Liver (tissue), 8 donors: ENCODE measurements at regions not wholly inside any gene's neighbourhood (a gene's known extent, or its start where the extent isn't known, plus 50 kb on each side); places are given as distances from the start of the nearest gene placed in this dataset.

Source experiments
- DNase-seq: peaks from one replicate; pipeline ENCODE4 v3.0.0-alpha.2; 2017; ENCODE audit warnings: low spot score
- H3K27ac ChIP-seq, 2 donors: one replicate each; pipeline ENCODE4 v1.7.0; 2013; ENCODE audit warnings: inconsistent platforms in 2 of 2, low read length in 2 of 2, control low read depth in 1 of 2, low read depth in 1 of 2, mild to moderate bottlenecking in 1 of 2
- H3K27me3 ChIP-seq, 4 donors: one replicate each; pipeline versions ENCODE4 v1.6.1 to v1.7.0; 2013; ENCODE audit warnings: low read length in 3 of 4, inconsistent platforms in 1 of 4, mild to moderate bottlenecking in 1 of 4, moderate library complexity in 1 of 4; ENCODE audit not compliant: control insufficient read depth in 4 of 4, insufficient read depth in 4 of 4
- H3K36me3 ChIP-seq, 4 donors: one replicate each; pipeline versions ENCODE4 v1.6.1 to v1.7.0; 2013; ENCODE audit warnings: low read length in 3 of 4, mild to moderate bottlenecking in 3 of 4, low read depth in 1 of 4, moderate library complexity in 1 of 4; ENCODE audit not compliant: control insufficient read depth in 4 of 4, insufficient read depth in 3 of 4
- H3K4me1 ChIP-seq, 4 donors: one replicate each; pipeline versions ENCODE4 v1.6.1 to v1.7.0; 2013; ENCODE audit warnings: low read length in 3 of 4, mild to moderate bottlenecking in 3 of 4, moderate library complexity in 1 of 4; ENCODE audit not compliant: control insufficient read depth in 4 of 4, insufficient read depth in 4 of 4
- H3K4me3 ChIP-seq, 3 donors: one replicate each; pipeline versions ENCODE4 v1.6.1 to v1.7.0; 2013; ENCODE audit warnings: low read length in 3 of 3, control low read depth in 1 of 3, low read depth in 1 of 3, mild to moderate bottlenecking in 1 of 3
- H3K9ac ChIP-seq, 2 donors: one replicate each; pipeline ENCODE4 v1.7.0; 2013; ENCODE audit warnings: low read length in 2 of 2, mild to moderate bottlenecking in 2 of 2, moderate library complexity in 2 of 2, control low read depth in 1 of 2, low read depth in 1 of 2
- H3K9me3 ChIP-seq, 4 donors: one replicate each; pipeline versions ENCODE4 v1.6.1 to v1.7.0; 2013; ENCODE audit warnings: low read length in 3 of 4; ENCODE audit not compliant: control insufficient read depth in 4 of 4
- EGR1 ChIP-seq, 2 donors: IDR thresholded peaks; 2 replicates each; pipeline ENCODE4 v1.6.1; 2016 to 2018; ENCODE audit warnings: antibody characterized with exemption in 2 of 2, low read depth in 2 of 2
- FOXA1 ChIP-seq: IDR thresholded peaks from 2 replicates; pipeline ENCODE4 v1.6.1; 2016; ENCODE audit warnings: antibody characterized with exemption
- FOXA2 ChIP-seq: IDR thresholded peaks from 2 replicates; pipeline ENCODE4 v1.6.1; 2016; ENCODE audit warnings: antibody characterized with exemption
- GABPA ChIP-seq, 2 donors: IDR thresholded peaks in 1 of 2; conservative IDR thresholded peaks in 1 of 2; 2 replicates each; pipeline ENCODE4 v1.6.1; 2016; ENCODE audit warnings: antibody characterized with exemption in 2 of 2, mild to moderate bottlenecking in 1 of 2, moderate library complexity in 1 of 2
- HNF4A ChIP-seq, 2 donors: conservative IDR thresholded peaks; 2 replicates each; pipeline ENCODE4 v1.6.1; 2016; ENCODE audit warnings: antibody characterized with exemption in 2 of 2, mild to moderate bottlenecking in 2 of 2
- HNF4G ChIP-seq: IDR thresholded peaks from 2 replicates; pipeline ENCODE4 v1.6.1; 2016; ENCODE audit warnings: antibody characterized with exemption
- JUND ChIP-seq, 2 donors: IDR thresholded peaks; 2 replicates each; pipeline ENCODE4 v1.6.1; 2016; ENCODE audit warnings: antibody characterized with exemption in 2 of 2
- NR2F2 ChIP-seq: IDR thresholded peaks from 2 replicates; pipeline ENCODE4 v1.6.1; 2016; ENCODE audit warnings: antibody characterized with exemption
- RAD21 ChIP-seq, 2 donors: IDR thresholded peaks; 2 replicates each; pipeline ENCODE4 v1.6.1; 2016; ENCODE audit warnings: antibody characterized with exemption in 2 of 2, mild to moderate bottlenecking in 2 of 2
- RXRA ChIP-seq, 2 donors: IDR thresholded peaks; 2 replicates each; pipeline ENCODE4 v1.6.1; 2017 to 2018; ENCODE audit warnings: antibody characterized with exemption in 2 of 2, mild to moderate bottlenecking in 1 of 2
- SP1 ChIP-seq: IDR thresholded peaks from 2 replicates; pipeline ENCODE4 v1.6.1; 2018; ENCODE audit warnings: antibody characterized with exemption, mild to moderate bottlenecking
- TAF1 ChIP-seq: conservative IDR thresholded peaks from 2 replicates; pipeline ENCODE4 v1.6.1; 2016; ENCODE audit warnings: antibody characterized with exemption, mild to moderate bottlenecking
- YY1 ChIP-seq: IDR thresholded peaks from 2 replicates; pipeline ENCODE4 v1.6.1; 2016; ENCODE audit warnings: antibody characterized with exemption, mild to moderate bottlenecking
- WGBS: extraction: QIAGEN DNeasy Blood & Tissue Kit; methylation state at CpG from one replicate; pipeline ENCODE4 v1.1.7; 2013; 5-methylcytosine and 5-hydroxymethylcytosine counted together
- TF ChIP-seq, protein P1 (sequence below): IDR thresholded peaks from 2 replicates; pipeline ENCODE4 v1.6.1; 2016; ENCODE audit warnings: antibody characterized with exemption
- TF ChIP-seq, protein P2 (sequence below): IDR thresholded peaks from 2 replicates; pipeline ENCODE4 v1.6.1; 2016; ENCODE audit warnings: antibody characterized with exemption
- TF ChIP-seq, protein P3 (sequence below): fragments of 150-350 bp; IDR thresholded peaks from 2 replicates; pipeline ENCODE4 v1.5.1; 2017; ENCODE audit warnings: improper control_type of control experiment, low read depth, low read length; ENCODE audit not compliant: missing input control
- TF ChIP-seq, protein P4 (sequence below): IDR thresholded peaks from 2 replicates; pipeline ENCODE4 v1.6.1; 2016; ENCODE audit warnings: antibody characterized with exemption
- TF ChIP-seq, protein P5 (sequence below): IDR thresholded peaks from 2 replicates; pipeline ENCODE4 v1.6.1; 2016; ENCODE audit warnings: antibody characterized with exemption, mild to moderate bottlenecking
- donor health status: healthy.
- donor health status: healthy.
- donor health status: healthy.
- donor health status: healthy.
- donor health status: healthy.

DNA sequence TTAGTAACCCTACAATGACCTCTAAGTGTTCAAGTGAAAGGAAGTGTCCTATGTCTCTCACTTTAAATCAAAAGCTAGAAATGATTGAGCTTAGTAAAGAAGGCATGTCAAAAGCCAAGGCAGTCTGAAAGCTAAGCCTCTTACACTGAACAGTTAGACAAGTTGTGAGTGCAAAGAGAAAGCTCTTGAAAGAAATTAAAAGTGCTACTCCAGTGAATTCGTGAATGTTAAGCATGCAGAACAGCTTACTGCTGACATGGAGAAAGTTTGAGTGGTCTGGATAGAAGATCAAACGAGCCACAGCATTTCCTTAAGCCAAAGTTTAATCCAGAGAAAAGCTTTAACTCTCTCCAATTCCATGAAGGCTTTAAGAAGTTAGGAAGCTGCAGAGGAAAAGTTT is 373.7 kb downstream of the NR4A2 start:
- no peak overlapping the region for H3K9ac ChIP-seq
- H3K27me3 ChIP-seq, result no peaks in the 10 kb centered on the region
- no peaks in the 10 kb centered on the region for H3K4me1 ChIP-seq
- TF ChIP-seq GABPA (IDR thresholded peaks at IDR 0.05 in 1 of 2, conservative IDR thresholded peaks at IDR 0.05 in 1 of 2) (no peak), HNF4A (conservative IDR thresholded peaks at IDR 0.05) (no peak), TAF1 (no peak), NR2F2 (no peak), FOXA1 (no peak), SP1 (no peak), JUND (IDR thresholded peaks at IDR 0.05) (no peak)
- TF ChIP-seq, protein P1, sequence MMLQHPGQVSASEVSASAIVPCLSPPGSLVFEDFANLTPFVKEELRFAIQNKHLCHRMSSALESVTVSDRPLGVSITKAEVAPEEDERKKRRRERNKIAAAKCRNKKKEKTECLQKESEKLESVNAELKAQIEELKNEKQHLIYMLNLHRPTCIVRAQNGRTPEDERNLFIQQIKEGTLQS, result no peak
- no peak overlapping the region for H3K27ac ChIP-seq
- H3K9me3 ChIP-seq, result no peaks in the 10 kb centered on the region
- H3K36me3 ChIP-seq, result no peaks in the 10 kb centered on the region
- no peak overlapping the region for H3K4me3 ChIP-seq
- DNase-seq, result no peak
- 70% methylated on average over 2 of the region's 2 CpGs for WGBS

DNA sequence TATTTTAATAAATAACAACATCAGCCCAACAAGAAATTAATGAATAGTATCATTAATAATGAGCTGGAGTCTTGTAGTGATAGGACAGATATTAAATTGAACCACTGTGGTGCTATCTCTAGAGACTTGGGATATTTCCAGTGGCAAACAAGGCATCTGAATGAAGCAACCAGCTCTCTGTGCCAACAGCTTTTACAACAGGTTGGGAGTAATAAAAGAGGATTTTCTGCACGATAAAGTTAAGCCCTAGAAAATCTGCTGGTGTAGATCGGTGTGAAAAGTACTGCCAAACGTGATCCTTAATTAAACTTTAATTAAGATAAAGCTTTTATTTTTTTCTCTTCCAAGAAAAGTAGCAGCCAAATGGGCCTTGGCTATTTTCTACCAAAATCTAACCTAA is 385.5 kb downstream of the NR4A2 start:
- no peak for DNase-seq
- TF ChIP-seq EGR1 (IDR thresholded peaks at IDR 0.05; ENCODE audit: low read depth in 2 of 2) (no peak), HNF4A (conservative IDR thresholded peaks at IDR 0.05) (no peak), RAD21 (IDR thresholded peaks at IDR 0.05) (no peak), YY1 (no peak), NR2F2 (no peak), RXRA (IDR thresholded peaks at IDR 0.05) (no peak), TAF1 (no peak), FOXA1 (no peak), SP1 (no peak), FOXA2 (no peak), HNF4G (no peak), JUND (IDR thresholded peaks at IDR 0.05) (no peak), GABPA (IDR thresholded peaks at IDR 0.05 in 1 of 2, conservative IDR thresholded peaks at IDR 0.05 in 1 of 2) (no peak)
- TF ChIP-seq, protein P2, sequence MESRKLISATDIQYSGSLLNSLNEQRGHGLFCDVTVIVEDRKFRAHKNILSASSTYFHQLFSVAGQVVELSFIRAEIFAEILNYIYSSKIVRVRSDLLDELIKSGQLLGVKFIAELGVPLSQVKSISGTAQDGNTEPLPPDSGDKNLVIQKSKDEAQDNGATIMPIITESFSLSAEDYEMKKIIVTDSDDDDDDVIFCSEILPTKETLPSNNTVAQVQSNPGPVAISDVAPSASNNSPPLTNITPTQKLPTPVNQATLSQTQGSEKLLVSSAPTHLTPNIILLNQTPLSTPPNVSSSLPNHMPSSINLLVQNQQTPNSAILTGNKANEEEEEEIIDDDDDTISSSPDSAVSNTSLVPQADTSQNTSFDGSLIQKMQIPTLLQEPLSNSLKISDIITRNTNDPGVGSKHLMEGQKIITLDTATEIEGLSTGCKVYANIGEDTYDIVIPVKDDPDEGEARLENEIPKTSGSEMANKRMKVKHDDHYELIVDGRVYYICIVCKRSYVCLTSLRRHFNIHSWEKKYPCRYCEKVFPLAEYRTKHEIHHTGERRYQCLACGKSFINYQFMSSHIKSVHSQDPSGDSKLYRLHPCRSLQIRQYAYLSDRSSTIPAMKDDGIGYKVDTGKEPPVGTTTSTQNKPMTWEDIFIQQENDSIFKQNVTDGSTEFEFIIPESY, result no peak
- TF ChIP-seq, protein P1, result no peak
- TF ChIP-seq, protein P3, sequence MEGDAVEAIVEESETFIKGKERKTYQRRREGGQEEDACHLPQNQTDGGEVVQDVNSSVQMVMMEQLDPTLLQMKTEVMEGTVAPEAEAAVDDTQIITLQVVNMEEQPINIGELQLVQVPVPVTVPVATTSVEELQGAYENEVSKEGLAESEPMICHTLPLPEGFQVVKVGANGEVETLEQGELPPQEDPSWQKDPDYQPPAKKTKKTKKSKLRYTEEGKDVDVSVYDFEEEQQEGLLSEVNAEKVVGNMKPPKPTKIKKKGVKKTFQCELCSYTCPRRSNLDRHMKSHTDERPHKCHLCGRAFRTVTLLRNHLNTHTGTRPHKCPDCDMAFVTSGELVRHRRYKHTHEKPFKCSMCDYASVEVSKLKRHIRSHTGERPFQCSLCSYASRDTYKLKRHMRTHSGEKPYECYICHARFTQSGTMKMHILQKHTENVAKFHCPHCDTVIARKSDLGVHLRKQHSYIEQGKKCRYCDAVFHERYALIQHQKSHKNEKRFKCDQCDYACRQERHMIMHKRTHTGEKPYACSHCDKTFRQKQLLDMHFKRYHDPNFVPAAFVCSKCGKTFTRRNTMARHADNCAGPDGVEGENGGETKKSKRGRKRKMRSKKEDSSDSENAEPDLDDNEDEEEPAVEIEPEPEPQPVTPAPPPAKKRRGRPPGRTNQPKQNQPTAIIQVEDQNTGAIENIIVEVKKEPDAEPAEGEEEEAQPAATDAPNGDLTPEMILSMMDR, result no peak
- TF ChIP-seq, protein P4, sequence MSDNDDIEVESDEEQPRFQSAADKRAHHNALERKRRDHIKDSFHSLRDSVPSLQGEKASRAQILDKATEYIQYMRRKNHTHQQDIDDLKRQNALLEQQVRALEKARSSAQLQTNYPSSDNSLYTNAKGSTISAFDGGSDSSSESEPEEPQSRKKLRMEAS, result no peak
- TF ChIP-seq, protein P5, sequence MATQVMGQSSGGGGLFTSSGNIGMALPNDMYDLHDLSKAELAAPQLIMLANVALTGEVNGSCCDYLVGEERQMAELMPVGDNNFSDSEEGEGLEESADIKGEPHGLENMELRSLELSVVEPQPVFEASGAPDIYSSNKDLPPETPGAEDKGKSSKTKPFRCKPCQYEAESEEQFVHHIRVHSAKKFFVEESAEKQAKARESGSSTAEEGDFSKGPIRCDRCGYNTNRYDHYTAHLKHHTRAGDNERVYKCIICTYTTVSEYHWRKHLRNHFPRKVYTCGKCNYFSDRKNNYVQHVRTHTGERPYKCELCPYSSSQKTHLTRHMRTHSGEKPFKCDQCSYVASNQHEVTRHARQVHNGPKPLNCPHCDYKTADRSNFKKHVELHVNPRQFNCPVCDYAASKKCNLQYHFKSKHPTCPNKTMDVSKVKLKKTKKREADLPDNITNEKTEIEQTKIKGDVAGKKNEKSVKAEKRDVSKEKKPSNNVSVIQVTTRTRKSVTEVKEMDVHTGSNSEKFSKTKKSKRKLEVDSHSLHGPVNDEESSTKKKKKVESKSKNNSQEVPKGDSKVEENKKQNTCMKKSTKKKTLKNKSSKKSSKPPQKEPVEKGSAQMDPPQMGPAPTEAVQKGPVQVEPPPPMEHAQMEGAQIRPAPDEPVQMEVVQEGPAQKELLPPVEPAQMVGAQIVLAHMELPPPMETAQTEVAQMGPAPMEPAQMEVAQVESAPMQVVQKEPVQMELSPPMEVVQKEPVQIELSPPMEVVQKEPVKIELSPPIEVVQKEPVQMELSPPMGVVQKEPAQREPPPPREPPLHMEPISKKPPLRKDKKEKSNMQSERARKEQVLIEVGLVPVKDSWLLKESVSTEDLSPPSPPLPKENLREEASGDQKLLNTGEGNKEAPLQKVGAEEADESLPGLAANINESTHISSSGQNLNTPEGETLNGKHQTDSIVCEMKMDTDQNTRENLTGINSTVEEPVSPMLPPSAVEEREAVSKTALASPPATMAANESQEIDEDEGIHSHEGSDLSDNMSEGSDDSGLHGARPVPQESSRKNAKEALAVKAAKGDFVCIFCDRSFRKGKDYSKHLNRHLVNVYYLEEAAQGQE, result no peak
- Histone ChIP-seq H3K9ac (no peak overlapping the region), H3K4me1 (no peaks in the 10 kb centered on the region), H3K36me3 (no peaks in the 10 kb centered on the region), H3K4me3 (no peak overlapping the region), H3K9me3 (no peaks in the 10 kb centered on the region), H3K27ac (no peak overlapping the region), H3K27me3 (no peaks in the 10 kb centered on the region)
- WGBS, result 56% methylated on average over 3 of the region's 3 CpGs
